OCI-LY3 (cell line): ENCODE measurements at regions not wholly inside any gene's neighbourhood (a gene's known extent, or its start where the extent isn't known, plus 50 kb on each side); places are given as distances from the start of the nearest gene placed in this dataset.

Source experiments
- H2AFZ ChIP-seq: fragments of 200-600, 300-600 bp; shearing (Covaris generic); 2 replicates; pipeline ENCODE4 v1.6.0; 2014; ENCODE audit warnings: antibody characterized with exemption, low read depth, low read length
- H3K27ac ChIP-seq: fragments of 200-600, 300-600 bp; sonication (generic); 2 replicates; pipeline ENCODE4 v1.5.1; 2014; ENCODE audit warnings: mild to moderate bottlenecking, low read length, moderate library complexity, mixed read lengths
- H3K27me3 ChIP-seq: fragments of 200-600, 300-600 bp; sonication (generic); 2 replicates; pipeline ENCODE4 v1.6.1; 2014; ENCODE audit warnings: low read depth, low read length, mixed read lengths
- H3K36me3 ChIP-seq: fragments of 200-600, 300-600 bp; sonication (generic); replicated peaks from 2 replicates; pipeline ENCODE3; 2014; ENCODE audit warnings: low read depth, low read length, mixed read lengths
- H3K4me1 ChIP-seq: fragments of 300-600, 200-600 bp; sonication (generic); 2 replicates; pipeline ENCODE4 v1.6.1; 2014; ENCODE audit warnings: low read length, mixed read lengths
- H3K4me2 ChIP-seq: fragments of 200-600, 300-600 bp; sonication (generic); 2 replicates; pipeline ENCODE4 v1.6.1; 2014; ENCODE audit warnings: low read length, mixed read lengths
- H3K4me3 ChIP-seq: fragments of 300-600, 200-600 bp; sonication (generic); 2 replicates; pipeline ENCODE4 v1.5.1; 2014; ENCODE audit warnings: antibody characterized with exemption, mild to moderate bottlenecking, low read length, moderate library complexity
- H3K79me2 ChIP-seq: fragments of 300-600, 200-600 bp; shearing (Covaris generic); 2 replicates; pipeline ENCODE4 v1.6.1; 2014; ENCODE audit warnings: mild to moderate bottlenecking, low read length, mixed read lengths
- H3K9ac ChIP-seq: fragments of 300-600, 200-600 bp; shearing (Covaris generic); 2 replicates; pipeline ENCODE4 v1.6.0; 2014; ENCODE audit warnings: mild to moderate bottlenecking, low read length, moderate library complexity
- H3K9me3 ChIP-seq: fragments of 200-600, 300-600 bp; shearing (Covaris generic); 2 replicates; pipeline ENCODE4 v1.6.1; 2014; ENCODE audit warnings: low read length, mixed read lengths; ENCODE audit not compliant: insufficient read depth
- H4K20me1 ChIP-seq: fragments of 200-600, 300-600 bp; sonication (generic); 2 replicates; pipeline ENCODE4 v1.6.1; 2016; ENCODE audit warnings: low read length, mixed read lengths; ENCODE audit not compliant: insufficient read depth
- EZH2phosphoT487 ChIP-seq: fragments of 200-600 bp; shearing (Covaris generic); IDR thresholded peaks from 2 replicates; pipeline ENCODE4 v1.6.1; 2018; ENCODE audit warnings: antibody characterized with exemption, mixed run types, low read depth
- TF ChIP-seq, protein P1 (sequence below): fragments of 200-600, 300-600 bp; sonication (generic); IDR thresholded peaks from 2 replicates; pipeline ENCODE4 v1.5.1; 2014; ENCODE audit warnings: antibody characterized with exemption, low read length, low read depth

DNA sequence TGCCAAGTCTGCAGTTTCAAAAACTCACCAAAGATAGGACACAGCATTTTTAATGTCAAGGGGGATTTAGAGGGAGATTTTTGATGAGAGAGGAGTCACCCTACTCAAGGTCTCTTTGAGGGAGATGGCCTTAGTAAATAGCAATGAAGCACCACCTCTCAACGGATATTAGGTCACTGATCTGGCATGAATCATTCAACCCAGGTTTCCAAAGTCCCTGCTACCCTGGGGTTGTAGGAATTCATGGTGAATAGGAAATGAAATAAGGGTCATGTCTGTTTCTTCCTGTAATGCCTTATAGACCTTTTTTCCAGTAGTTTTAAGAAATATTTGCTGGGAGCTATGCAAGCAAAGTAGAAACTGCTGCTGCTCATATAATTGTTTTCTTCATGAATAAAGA lies 2154.9 kb downstream of the LRRC4C start:
- no peak for TF ChIP-seq EZH2phosphoT487
- TF ChIP-seq, protein P1, sequence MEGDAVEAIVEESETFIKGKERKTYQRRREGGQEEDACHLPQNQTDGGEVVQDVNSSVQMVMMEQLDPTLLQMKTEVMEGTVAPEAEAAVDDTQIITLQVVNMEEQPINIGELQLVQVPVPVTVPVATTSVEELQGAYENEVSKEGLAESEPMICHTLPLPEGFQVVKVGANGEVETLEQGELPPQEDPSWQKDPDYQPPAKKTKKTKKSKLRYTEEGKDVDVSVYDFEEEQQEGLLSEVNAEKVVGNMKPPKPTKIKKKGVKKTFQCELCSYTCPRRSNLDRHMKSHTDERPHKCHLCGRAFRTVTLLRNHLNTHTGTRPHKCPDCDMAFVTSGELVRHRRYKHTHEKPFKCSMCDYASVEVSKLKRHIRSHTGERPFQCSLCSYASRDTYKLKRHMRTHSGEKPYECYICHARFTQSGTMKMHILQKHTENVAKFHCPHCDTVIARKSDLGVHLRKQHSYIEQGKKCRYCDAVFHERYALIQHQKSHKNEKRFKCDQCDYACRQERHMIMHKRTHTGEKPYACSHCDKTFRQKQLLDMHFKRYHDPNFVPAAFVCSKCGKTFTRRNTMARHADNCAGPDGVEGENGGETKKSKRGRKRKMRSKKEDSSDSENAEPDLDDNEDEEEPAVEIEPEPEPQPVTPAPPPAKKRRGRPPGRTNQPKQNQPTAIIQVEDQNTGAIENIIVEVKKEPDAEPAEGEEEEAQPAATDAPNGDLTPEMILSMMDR = no peak

DNA sequence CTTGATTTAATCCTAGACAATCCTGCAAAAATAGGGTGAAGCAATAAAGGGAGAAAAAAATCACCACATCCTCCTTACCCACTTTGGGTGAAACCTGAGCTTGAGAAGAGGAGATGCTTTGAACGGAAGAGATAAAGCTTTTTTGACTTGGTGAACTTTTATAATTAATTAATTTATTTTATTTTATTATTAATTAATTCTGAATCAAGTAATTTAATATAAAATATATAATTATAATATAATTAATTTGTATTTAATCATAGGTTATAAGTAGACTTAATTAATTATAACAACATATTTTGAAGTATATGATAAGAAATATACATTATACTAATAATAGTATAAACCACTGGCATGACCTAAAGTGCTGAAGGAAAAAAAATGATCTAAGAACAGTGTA lies 2164.8 kb downstream of the LRRC4C start:
- H3K36me3 ChIP-seq = no peaks in the 10 kb centered on the region
- no peak overlapping the region for H2AFZ ChIP-seq
- no peaks in the 10 kb centered on the region for H3K4me1 ChIP-seq
- no peak overlapping the region for H3K9ac ChIP-seq
- no peak for TF ChIP-seq EZH2phosphoT487
- TF ChIP-seq, protein P1 = no peak
- H3K4me2 ChIP-seq = no peak overlapping the region
- no peaks in the 10 kb centered on the region for H3K27me3 ChIP-seq
- no peak overlapping the region for H3K4me3 ChIP-seq
- H3K27ac ChIP-seq = no peak overlapping the region
- H3K9me3 ChIP-seq = no peaks in the 10 kb centered on the region; the same call in 1 of the 2 replicates
- no peaks in the 10 kb centered on the region for H3K79me2 ChIP-seq
- H4K20me1 ChIP-seq = no peaks in the 10 kb centered on the region

More for the DNA sequence above, 2154.9 kb downstream of the LRRC4C start:
- no peaks in the 10 kb centered on the region for H4K20me1 ChIP-seq
- H2AFZ ChIP-seq = no peak overlapping the region
- no peaks in the 10 kb centered on the region for H3K9me3 ChIP-seq
- H3K4me3 ChIP-seq = no peak overlapping the region
- H3K27me3 ChIP-seq = no peaks in the 10 kb centered on the region
- no peak overlapping the region for H3K9ac ChIP-seq
- H3K27ac ChIP-seq = no peak overlapping the region
- no peaks in the 10 kb centered on the region for H3K79me2 ChIP-seq
- H3K36me3 ChIP-seq = no peaks in the 10 kb centered on the region
- no peaks in the 10 kb centered on the region for H3K4me1 ChIP-seq
- no peak overlapping the region for H3K4me2 ChIP-seq

DNA sequence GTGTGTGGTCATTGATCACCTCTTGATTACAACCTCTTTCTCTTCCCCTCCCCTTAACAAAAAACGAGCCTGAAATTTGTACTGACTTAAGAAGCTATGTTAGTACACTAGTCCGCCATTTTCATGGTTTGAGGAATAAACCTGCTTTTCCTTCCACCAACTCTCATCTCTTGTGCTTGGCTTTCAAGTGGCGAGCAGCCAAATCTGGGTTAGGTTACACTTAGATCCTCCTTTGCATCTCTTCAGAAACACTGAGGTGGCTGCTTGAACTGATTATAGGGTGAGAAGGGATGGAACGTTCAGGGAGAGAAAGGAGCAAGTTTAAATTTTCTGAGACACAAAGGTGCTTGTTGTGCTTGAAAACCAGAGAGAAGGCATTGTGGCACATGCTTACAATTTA lies 2171.4 kb downstream of the LRRC4C start:
- TF ChIP-seq, protein P1 = no peak
- no peak for TF ChIP-seq EZH2phosphoT487
- Histone ChIP-seq H3K79me2 (no peaks in the 10 kb centered on the region), H4K20me1 (no peaks in the 10 kb centered on the region), H3K36me3 (no peaks in the 10 kb centered on the region), H3K9me3 (no peaks in the 10 kb centered on the region), H3K4me1 (no peaks in the 10 kb centered on the region), H3K27me3 (no peaks in the 10 kb centered on the region), H3K27ac (no peak overlapping the region), H3K9ac (no peak overlapping the region), H3K4me3 (no peak overlapping the region), H2AFZ (peak overlapping the region; percentile 67; the same call in 1 of the 2 replicates), H3K4me2 (no peak overlapping the region)

DNA sequence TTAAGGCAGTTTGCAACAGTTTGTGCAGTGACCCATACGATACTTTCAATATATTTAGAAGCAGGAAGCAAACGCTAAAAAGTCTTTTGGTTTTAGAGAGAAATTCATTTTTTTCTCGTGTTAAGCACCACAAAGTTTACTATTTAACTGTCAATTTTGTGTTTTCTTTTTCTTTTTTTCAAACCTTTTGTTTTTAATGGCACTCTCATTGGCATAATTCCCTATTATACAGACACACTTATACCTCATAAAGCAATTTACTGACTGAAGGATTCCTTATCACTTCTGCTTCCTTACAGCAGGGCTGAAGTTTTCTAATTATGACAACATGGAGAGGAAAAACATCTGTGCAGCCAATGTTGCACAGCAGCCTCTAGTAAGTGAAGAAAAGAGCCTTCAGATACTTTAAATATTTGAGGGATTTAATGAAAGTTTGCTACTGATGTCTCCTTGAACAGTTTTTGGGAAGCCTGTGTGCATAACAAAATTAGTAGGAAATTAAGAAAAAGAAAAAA lies 2191.2 kb downstream of the LRRC4C start:
- H3K27ac ChIP-seq = no peak overlapping the region
- no peaks in the 10 kb centered on the region for H3K4me1 ChIP-seq
- H3K36me3 ChIP-seq = no peaks in the 10 kb centered on the region
- no peaks in the 10 kb centered on the region for H4K20me1 ChIP-seq
- H3K4me2 ChIP-seq = no peak overlapping the region
- H3K9ac ChIP-seq = no peak overlapping the region
- no peak overlapping the region for H2AFZ ChIP-seq
- TF ChIP-seq, protein P1 = no peak
- no peak for TF ChIP-seq EZH2phosphoT487
- H3K4me3 ChIP-seq = no peak overlapping the region
- H3K27me3 ChIP-seq = no peaks in the 10 kb centered on the region
- no peaks in the 10 kb centered on the region for H3K79me2 ChIP-seq
- no peaks in the 10 kb centered on the region for H3K9me3 ChIP-seq
